GM21360 (cell line): ENCODE measurements at regions not wholly inside any gene's neighbourhood (a gene's known extent, or its start where the extent isn't known, plus 50 kb on each side); places are given as distances from the start of the nearest gene placed in this dataset.

Experiments used
- ATAC-seq: cut with Tn5 transposase; IDR thresholded peaks from one replicate; pipeline ENCODE4 v1.9.1; 2021; ENCODE audit warnings: mild to moderate bottlenecking, moderate library complexity; ENCODE audit not compliant: unreplicated experiment

DNA sequence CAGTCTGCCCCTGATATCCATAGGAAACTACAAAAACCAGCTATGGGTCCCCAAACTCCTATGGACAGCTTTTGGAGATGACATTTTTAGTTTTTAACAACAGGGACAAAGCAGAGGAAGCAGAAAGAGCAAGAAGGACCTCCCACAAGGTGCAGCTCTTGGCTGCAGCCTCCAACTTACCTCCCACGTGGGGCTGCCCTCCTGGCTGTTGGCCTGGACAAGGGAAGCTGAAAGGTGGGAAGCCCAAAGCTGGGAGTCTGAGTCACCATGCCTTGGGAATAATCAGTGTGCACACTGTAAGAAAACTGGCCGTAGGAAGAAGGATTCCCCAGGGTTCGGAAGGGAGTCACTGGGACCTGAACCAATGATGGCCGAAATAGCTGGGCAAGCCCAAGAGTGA, 51.8 kb upstream of the PAX1 start:
- ATAC-seq = no peak

DNA sequence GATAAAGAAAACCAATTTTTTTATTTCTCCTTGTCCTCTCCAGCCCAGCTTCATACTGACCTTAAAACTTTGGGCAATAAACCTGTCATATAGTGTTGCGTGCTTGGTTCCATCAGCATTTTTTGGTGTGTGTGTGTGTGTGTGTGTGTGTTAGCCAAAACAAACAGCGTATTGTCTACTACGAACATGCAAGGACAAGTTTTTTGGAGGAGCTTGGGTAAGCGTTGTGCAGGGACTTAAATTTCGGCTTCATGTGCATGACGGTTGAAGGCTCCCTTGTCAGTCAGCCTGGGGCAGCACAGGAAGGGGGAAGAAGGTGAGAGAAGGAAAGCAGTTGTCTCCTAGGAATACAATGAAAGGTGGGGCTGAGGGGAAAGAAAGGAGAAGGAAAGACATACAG, 62.0 kb upstream of the PAX1 start:
- no peak for ATAC-seq

DNA sequence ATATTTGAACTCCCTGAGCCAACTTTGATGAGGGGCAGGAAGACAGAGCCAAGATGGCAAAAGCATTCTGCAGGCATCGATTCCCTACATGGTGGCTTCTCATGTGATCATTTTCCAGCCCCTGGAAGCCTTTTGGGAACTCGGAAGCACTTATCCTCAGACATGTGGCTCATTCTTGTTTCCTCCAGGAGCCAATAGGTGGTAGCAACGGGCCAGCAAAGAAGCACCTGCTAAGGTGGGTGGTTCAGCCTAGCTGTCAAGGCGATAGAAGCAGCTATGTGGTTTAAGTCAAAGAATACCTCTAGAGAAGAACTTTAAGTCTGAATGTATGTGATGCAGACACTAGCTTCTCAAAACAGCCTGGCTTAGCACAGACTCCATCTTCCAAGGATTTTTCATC, 64.9 kb upstream of the PAX1 start:
- ATAC-seq = no peak

DNA sequence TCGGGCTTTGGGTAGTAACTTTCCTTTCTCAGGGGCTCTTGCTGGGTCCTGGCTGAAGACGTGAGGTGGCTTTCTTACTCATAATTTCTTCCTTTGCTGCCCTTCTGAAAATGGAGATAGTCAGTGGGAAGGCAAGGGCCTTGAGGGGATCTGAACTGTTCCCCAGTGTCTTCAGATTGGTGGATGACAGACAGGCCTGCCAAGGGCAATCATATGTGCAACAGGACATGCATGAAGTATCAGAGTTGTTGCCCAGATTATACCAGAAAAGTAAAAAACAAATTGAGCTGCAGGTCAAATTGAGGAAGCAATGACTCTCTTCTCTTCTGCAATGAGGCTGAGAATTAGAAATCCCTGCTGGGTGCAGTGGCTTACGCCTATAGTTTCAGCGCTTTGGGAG, 71.6 kb upstream of the PAX1 start:
- ATAC-seq = no peak

DNA sequence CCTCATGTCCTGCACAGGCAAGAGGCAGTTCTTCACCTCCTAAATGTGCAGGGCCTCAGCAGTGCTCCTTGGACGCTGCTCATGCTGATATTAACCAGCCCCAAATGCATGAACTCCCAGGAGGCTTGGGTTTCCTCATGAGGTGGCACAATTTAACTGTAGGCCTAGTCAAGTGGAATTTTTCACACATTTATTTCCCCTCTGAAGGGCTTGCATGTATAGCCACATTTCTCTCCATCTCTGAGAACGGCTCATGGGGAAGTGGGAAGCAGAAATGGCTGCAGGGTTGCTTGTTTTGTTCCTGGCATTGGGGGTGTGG, 72.8 kb upstream of the PAX1 start:
- ATAC-seq = no peak

DNA sequence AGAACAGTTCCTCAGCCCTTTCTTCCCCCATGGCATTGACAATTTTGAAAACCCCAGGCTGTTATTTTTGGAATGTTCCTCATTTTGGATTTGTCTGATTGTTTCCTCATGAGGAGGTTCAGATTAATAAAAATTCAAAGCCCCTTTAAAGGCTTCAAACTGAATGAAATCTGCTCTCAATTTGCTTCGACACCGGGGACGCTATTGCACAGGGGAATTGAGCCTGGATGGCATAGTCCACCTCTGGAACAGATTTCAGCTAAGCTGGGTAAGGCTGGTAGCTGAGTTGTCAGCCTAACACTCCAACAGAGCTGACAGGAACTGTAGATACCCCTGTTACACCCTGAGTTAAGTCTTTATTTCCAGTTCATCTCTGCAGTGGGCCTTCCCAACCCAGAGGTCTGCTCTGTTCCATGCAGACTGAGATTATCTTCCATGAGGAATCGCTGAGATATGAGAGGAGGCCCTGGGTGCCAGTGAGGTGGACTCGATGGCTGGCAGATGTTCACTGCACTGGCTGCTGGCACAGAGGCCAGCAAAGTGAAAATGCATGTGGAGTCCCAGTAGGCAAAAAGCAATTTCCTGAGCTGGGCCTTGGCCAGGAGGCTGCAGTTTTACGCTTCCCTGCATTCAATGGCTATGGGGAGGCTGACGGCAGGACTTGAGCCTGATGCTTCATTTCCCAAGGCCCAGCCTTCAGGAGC, 73.3 kb upstream of the PAX1 start:
- ATAC-seq = no peak

DNA sequence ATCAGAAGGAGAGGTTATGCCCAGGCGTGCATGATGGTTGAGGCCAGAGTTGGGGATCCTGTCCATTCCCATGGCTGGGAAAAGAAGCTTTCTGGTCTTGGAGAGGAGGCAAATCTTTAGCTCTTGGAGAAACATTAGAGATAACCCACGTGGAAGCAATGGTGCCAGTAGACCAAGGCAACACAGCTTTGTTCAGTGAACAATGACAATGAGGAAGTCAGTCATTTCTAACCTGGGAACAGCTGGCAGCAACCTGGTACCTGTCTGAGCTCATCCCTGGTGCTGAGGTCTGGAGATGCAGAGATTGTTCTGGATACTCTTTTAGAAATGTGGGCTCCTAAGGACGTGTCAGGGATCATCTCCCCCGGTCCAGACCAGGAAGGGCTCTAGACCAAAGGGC, 76.7 kb upstream of the PAX1 start:
- no peak for ATAC-seq

DNA sequence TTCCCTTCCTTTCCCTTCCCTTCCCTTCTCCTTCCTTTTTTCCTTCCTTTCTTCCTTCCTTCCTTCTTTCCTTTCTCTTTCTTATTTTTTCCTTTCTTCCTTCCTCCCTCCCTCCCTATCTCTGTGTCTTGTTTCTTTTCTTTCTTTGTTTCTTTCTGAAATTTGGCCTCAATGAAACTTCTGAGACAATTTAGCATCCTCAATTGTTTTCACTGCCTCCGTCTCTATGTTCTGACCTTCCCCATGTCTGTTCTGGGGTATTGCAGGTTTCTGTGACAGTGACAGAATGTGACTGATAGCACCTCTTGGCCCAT, 81.7 kb upstream of the PAX1 start:
- no peak for ATAC-seq

DNA sequence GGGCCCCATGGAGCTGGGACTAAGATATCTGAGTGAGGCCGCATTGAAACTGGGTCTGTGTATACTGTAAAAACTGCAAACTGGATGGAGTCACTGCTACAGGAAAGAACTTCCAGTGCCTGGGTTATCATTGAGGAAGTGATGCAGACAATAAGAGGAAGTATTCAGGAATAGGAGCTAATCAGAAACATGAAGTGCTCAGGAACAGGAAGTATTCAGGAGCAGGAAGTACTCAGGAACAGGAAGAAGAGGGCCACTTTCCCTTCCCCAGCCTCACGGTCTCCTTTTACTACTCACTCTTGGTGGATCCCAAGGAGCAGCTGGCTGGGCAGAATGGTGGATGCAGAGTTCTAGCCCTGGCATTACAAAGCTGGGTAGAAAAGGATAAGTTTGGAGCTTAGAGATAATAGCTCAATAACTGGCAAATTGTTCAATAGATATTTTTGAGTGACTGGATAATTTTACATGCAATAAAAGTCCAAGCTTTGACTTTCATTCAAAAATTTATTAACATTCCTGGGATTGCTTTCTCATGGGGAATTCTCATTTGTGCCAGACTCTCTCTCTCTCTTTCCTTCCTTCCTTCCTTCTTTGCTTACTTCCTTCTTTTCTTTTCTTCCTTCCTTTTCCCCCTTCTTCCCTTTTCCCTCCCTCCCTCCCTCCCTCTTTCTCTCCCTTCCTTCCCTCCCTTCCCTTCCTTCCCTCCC, 82.2 kb upstream of the PAX1 start:
- no peak for ATAC-seq

DNA sequence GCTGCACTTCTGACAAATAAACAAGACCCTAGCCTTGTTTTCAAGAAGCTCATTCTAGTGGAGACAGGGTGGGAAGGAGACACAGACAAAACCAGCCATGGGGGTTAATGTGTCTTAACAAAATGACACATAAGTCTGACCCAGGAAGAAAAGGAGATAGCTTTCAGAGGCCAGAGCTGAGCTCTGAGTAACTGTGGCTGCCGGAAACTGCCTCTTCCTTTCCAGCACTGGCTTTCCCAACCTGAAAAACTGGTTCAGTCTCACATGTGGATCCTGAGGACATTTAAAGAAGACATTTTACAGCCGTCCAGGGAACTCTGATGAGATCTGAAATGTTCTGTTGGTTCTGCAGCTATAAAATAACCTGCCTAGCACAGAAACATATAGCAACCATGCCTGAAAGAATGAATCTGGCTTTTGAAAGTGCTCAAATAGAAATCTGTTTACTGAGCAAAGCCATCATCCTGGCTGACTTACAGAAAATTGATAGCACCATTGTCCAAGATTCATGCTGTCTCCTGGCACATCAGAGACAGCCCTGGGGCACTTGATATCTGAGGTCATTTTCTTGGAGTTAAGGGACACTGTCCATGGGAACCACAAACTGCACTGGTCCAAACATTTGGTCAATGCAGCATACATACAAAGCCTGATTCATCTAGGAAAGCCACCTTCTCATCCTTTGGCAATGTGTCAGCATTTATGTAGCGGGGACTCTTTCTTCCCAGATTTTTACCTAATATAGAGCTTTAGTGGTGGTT, 83.2 kb upstream of the PAX1 start:
- ATAC-seq = no peak

DNA sequence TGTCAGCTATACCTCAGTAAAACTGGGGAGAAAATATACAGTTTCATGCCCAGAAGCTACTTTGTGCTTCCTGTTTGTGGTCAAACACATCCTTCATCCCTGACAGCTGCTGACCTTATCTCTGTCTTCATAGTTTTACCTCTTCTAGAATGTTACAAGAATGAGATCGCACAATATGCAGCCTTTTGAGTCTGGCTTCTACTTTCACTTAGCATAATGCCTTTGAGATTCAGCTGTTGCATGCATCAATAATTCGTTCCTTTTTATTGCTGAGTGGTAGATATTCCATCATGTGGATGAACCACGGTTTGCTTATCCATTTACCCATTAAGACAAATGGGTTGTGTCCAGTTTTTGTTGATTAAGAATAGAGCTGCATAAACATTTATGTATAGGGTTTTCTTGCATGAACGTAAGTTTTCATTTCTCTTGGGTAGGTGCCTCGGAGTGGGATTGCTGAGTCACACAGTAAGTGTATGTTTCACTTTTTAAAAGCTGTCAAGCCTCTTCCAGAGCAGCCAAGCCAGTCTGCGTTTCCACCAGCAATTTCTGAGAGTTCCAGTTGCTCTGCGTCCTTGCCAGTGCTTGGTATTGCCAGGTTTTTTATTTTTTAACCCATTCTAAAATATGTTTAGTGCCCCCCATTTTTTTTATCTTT, 86.6 kb upstream of the PAX1 start:
- ATAC-seq = peak; percentile 46

DNA sequence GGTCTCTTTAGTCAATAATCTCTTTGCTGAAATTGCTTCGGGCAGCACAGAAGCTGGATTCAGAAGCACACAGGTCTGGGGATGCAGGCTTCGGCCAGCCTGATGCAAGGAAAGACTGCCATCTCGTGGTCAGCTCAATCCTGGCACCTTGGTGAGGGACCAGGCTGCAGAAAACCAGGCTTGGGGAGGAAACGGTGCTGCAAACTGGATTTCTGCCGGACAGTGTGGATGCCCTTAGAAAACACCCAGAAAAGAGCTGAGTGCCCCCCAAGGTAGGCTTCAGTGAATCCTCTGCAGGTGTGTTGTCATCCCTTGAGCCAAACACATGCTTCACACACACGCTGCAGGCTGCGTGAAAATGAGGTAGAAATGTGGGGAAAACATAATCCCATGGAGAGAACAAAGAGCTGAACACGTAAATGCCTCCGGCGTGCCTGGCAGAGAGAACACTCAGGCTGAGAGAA, 89.8 kb upstream of the PAX1 start:
- ATAC-seq = peak; percentile 77

DNA sequence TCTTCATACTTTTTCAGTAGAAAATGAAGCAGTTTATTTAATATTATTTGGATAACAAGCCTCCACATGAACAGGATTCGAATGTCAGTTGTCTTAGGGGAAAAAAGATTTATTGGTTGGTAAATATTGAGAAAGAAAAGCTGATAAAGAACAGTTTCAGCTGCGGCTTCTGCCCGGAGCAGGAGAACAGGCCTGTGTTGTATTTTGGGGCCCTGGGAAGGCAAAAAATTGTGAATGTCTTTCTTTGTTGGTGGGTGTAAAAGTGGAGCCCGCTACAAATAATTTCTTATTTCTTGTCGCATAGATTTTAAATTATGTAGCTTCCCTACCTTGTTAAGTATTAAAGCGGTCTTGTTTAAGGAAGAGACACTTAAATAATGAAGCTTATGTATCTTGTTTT, 90.5 kb upstream of the PAX1 start:
- no peak for ATAC-seq

DNA sequence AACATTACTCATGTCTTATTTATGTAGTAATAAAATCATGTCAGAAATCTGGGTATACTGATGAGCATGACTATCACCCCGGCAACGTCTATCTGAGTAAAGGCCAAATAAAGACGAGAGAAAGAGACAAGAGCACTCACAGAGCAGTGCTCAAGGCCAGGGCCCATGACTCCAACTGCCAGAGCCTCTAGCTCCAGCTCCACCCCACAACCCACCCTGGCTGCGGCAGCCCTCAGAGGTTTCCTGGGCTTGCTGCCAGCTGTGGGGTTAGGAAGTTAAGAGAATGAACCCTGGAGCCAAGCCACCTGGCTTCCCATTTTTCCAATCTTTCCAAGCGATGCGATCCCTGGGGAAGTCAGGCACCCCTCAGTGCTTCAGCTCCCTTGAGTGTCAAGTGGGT, 92.0 kb upstream of the PAX1 start:
- ATAC-seq = no peak

DNA sequence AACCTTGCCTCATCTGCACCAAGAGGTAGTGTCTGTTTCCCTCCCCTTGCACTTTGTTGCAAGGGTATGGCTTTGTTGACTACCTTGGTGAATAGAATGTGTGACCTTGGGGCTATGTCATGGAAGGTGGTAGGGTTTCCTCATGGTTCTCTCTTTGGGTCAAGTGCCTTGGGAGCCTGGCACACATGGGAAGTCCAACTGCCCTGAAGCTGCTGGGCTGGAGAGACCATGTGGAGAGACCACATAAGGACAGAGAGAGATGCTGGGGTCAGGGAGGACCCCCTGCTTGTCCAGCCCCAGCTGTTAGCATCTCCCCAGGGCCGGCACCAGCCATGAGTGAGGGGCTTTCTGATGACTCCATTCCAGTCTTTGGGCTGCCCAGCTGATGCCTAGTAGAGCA, 95.5 kb upstream of the PAX1 start:
- ATAC-seq = no peak

DNA sequence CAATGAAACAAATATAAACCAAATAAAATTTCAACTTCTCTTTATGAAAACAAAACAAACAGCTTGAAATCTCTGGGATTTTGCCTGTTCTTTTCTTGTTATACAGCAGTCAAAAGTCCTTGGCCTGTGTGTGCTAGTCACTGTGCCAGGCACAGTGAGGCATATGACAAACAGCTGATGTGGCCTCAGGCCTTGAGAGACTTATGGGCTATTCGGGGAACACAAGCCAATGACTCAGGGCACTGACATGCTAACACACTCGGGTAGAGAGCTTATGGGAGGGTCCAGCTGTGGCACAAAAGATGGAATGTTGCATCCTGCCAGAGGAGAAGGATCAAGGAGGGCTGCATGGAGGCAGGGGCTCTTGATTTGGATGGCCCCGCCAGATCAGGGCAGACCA, 95.4 kb upstream of the NKX2-2 start:
- no peak for ATAC-seq

DNA sequence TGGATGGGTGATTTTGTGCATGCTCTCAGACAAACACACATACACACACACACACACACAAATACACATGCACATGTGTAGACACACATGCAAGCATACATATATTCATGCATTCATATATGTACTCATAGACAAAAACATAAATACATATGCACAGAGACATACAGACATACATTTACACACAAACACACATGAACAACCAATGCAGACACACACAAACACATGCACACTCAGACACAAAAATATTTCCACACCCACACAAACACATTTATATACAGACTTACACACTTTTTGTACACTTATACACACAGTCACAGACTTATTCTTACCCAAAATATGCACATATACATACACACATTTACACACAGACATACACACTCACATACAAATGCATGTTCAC, 94.9 kb upstream of the NKX2-2 start:
- ATAC-seq = no peak

DNA sequence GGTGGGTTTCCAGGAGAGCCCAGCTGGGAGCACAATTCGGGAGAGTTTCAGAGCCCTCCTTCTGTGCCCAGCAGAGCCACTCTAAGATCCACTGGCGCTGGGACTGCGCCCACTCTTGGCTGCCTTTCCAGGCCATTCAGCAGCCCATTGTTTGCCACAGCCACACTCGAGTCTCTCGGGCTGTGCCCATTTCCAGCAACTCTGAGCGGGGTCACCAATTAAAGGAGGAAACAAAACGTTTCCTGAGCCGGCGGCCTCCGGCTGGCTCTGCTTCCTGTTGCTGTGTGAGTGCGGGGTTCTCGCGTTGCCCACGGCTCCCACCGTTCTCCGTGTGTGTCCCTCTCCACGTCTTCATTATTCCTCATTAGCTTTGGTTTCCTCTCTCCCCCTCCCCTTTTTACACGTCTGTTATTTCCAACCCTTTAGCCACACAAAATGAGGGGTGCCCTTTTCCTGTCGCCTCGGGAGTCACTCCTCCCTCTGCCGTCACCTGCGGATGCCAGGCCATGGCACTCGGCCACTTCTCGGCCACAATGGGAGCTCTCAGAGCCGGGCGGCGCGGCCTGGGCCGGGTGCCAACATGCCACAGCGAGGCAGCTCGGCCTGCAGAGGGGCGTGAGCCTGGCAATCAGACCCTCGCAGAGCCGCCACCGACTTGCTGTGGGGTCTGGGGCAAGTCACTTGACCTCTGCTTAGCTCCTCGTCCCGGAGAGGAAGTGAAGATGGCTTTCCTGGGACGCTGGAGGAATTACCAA, 94.3 kb upstream of the NKX2-2 start:
- ATAC-seq = no peak

DNA sequence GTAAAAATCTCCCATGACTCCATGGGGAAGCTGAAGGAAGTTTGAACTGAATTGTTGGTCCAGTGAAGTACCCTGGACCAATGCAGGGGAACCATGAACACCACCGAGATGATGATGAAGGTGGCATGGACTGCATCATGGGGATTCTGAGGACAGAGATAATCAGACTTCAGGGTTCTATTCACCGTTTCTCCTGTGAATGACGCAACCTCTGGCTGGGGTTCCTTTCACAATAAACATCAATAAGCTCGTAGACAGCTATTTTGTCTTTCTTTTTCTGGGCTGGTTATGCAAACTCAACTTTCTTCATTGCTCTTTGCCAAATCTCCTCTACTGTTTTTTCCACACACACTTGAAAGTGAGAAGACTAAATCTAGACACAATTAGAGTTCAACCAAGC, 87.9 kb upstream of the NKX2-2 start:
- ATAC-seq = no peak

DNA sequence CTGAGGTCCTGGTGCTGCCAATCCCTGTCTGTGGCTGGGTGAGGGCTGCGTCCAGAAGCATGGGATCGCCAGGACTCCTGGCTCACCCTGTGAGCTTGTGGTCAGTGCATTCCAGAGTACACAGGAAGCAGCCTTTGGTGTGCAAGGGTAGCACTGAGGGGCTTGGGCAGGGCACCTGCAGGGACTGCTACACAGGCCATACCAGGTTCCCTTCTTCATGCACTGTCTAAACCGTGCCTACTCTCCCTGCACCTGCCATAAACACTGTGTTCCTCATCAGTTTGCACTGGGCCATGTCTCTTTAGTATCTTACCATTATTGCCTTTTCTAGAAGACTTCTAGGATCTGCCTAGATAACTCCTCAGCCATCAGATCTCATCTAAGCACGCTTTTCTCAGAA, 72.8 kb upstream of the NKX2-2 start:
- ATAC-seq = no peak

DNA sequence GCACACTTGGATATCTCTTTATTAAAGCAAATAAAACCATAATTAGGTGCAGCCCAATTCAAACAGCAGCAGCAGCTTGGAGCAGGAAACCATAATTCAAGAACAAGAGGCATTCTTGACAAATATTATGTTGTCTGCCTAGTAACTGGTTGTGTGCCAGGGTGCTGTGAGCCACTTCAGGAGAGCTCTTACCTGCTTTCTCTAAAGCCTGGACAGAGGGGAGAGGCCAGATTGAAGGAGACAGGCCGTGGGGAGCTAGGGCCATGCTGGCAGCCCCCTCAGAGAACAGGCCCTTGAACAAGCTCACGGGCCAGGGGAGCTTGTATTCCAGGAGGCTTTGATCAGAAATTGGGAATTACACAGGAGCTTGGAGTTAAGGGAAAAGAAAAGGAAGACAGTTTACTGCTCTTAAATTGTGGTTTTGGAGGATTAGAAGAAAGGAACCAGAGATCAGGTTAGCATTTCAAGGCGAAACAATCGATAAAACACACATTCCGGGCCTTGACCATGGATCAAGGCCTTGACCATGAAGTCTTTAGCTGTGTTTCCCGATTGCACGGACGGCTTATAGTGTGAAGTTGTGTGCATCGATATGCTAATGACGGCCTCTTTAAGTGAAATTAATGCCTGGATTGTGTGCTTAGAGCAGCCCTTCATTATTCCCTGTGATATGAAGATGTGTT, 69.8 kb upstream of the NKX2-2 start:
- ATAC-seq = no peak
